DMS53 (cell line): ENCODE measurements at regions not wholly inside any gene's neighbourhood (a gene's known extent, or its start where the extent isn't known, plus 50 kb on each side); places are given as distances from the start of the nearest gene placed in this dataset.
"Not testable (repeated sequence)": the region's sequence is repeated elsewhere in the genome, so short reads cannot be mapped to it uniquely, and the experiment has no call there.

Source experiments
- DNase-seq: peaks from one replicate; lab custom pipeline; 2025; lab: John Stamatoyannopoulos, UW

- not testable (repeated sequence) for DNase-seq
These were observed 330.5 kb downstream of the ZNF479 start for GRCh38 chr7:56801774-56802173.

- DNase-seq: not testable (repeated sequence)
These were observed 333.4 kb downstream of the ZNF479 start for GRCh38 chr7:56798876-56799275.

DNA sequence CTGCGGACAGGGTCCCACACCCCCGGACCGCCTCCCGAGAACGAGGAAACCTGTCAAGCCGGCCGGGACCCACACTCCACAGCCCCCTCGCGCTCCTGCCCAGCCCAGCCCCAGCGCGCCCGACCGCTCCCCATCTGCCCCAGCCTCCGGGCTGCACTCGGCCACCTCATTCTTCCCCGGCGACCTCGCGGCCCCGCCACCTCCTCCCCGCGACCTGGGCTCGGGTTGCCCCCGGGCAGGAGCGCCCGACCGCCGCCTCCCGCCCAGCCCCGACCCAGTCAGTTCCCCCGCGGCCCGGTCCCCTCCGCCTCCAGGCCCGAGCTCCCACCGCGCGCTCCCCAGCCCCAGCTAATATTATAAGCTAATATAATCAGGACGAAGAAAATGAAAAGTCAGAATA is 344.8 kb downstream of the ZNF479 start:
- not testable (repeated sequence) for DNase-seq
